IMR-90 (cell line): ENCODE measurements at regions not wholly inside any gene's neighbourhood (a gene's known extent, or its start where the extent isn't known, plus 50 kb on each side); places are given as distances from the start of the nearest gene placed in this dataset.

Experiments
- ATAC-seq: fragments of 200-7000 bp; cut with Tn5 transposase; 2 replicates; pipeline ENCODE4 v1.9.1; 2020; ENCODE audit warnings: low read depth, mild to moderate bottlenecking, moderate library complexity
- BruUV-seq: library from RNA; stranded (reverse); fragments of 400-500 nt; replicated peaks from 2 replicates; lab custom pipeline; 2021; lab: Mats Ljungman, UMichigan
- CTCF ChIA-PET: fragments of 300-600 bp; formaldehyde crosslinking; extraction: SDS; loops from one replicate; lab custom pipeline; 2021; ENCODE audit warnings: antibody characterized with exemption; lab: Yijun Ruan, JAX
- POLR2A ChIA-PET: fragments of 300-600 bp; sonication (Branson Sonifier 250); formaldehyde crosslinking; loops from one replicate; lab custom pipeline; 2022; ENCODE audit warnings: antibody characterized with exemption; ENCODE audit not compliant: unreplicated experiment; lab: Charles Lee
- DNase-seq: peaks from one replicate; pipeline ENCODE4 v3.0.0; 2013
- H2AFZ ChIP-seq: replicated peaks from 2 replicates; pipeline ENCODE3; 2013; ENCODE audit warnings: low read length, mild to moderate bottlenecking; ENCODE audit not compliant: poor library complexity
- H2AK5ac ChIP-seq: 2 replicates; pipeline ENCODE4 v1.6.1; 2013; ENCODE audit warnings: low read depth, low read length, inconsistent platforms
- H2AK9ac ChIP-seq: replicated peaks from 2 replicates; pipeline ENCODE3; 2013; ENCODE audit warnings: mild to moderate bottlenecking, low read depth, low read length, moderate library complexity; ENCODE audit not compliant: poor library complexity
- H2BK120ac ChIP-seq: 2 replicates; pipeline ENCODE4 v1.6.1; 2013; ENCODE audit warnings: low read depth, low read length, inconsistent platforms
- H2BK15ac ChIP-seq: 3 replicates; pipeline ENCODE4 v1.6.1; 2013; ENCODE audit warnings: low read depth, low read length, inconsistent platforms
- H2BK20ac ChIP-seq: 2 replicates; pipeline ENCODE4 v1.6.1; 2013; ENCODE audit warnings: low read depth, mild to moderate bottlenecking, inconsistent platforms, low read length, moderate library complexity
- H2BK5ac ChIP-seq: 2 replicates; pipeline ENCODE4 v1.6.1; 2013; ENCODE audit warnings: mild to moderate bottlenecking, low read depth, low read length, inconsistent platforms; ENCODE audit not compliant: poor library complexity, severe bottlenecking
- H3K14ac ChIP-seq: replicated peaks from 2 replicates; pipeline ENCODE4 v1.6.1; 2013; ENCODE audit warnings: low read depth, low read length, inconsistent platforms
- H3K18ac ChIP-seq: 2 replicates; pipeline ENCODE4 v1.6.1; 2013; ENCODE audit warnings: low read depth, low read length, control low read depth
- H3K23ac ChIP-seq: 2 replicates; pipeline ENCODE4 v1.6.1; 2013; ENCODE audit warnings: low read depth, low read length, inconsistent platforms
- H3K27ac ChIP-seq: 2 replicates; pipeline ENCODE4 v1.5.1; 2013; ENCODE audit warnings: mild to moderate bottlenecking, control low read depth, low read length; ENCODE audit not compliant: insufficient read depth
- H3K27me3 ChIP-seq: 2 replicates; pipeline ENCODE4 v1.6.1; 2013; ENCODE audit warnings: low read length; ENCODE audit not compliant: control insufficient read depth, insufficient read depth
- H3K36me3 ChIP-seq: 2 replicates; pipeline ENCODE4 v1.6.1; 2013; ENCODE audit warnings: low read length, mixed read lengths; ENCODE audit not compliant: control insufficient read depth, insufficient read depth
- H3K4ac ChIP-seq: 2 replicates; pipeline ENCODE4 v1.6.1; 2013; ENCODE audit warnings: low read depth, low read length, inconsistent platforms
- H3K4me1 ChIP-seq: 2 replicates; pipeline ENCODE4 v1.6.1; 2013; ENCODE audit warnings: low read length, mixed read lengths; ENCODE audit not compliant: control insufficient read depth, insufficient read depth
- H3K4me2 ChIP-seq: 2 replicates; pipeline ENCODE4 v1.6.1; 2013; ENCODE audit warnings: low read depth, mild to moderate bottlenecking, control low read depth, low read length, moderate library complexity
- H3K4me3 ChIP-seq: 2 replicates; pipeline ENCODE4 v1.5.1; 2013; ENCODE audit warnings: low read depth, mild to moderate bottlenecking, control low read depth, low read length, moderate library complexity; ENCODE audit not compliant: insufficient read depth
- H3K56ac ChIP-seq: 2 replicates; pipeline ENCODE4 v1.6.1; 2013; ENCODE audit warnings: low read length, inconsistent platforms; ENCODE audit not compliant: insufficient read depth; ENCODE audit errors: extremely low read depth
- H3K79me1 ChIP-seq, 2 experiments: 2 replicates each; pipeline ENCODE4 v1.6.1; 2013; ENCODE audit warnings: low read length in 2 of 2, inconsistent platforms in 1 of 2, low read depth in 1 of 2
- H3K9ac ChIP-seq: 2 replicates; pipeline ENCODE4 v1.6.1; 2013; ENCODE audit warnings: low read depth, low read length, control low read depth
- H3K9me1 ChIP-seq: 2 replicates; pipeline ENCODE4 v1.6.1; 2013; ENCODE audit warnings: low read length, inconsistent platforms; ENCODE audit not compliant: insufficient read depth
- H3K9me3 ChIP-seq: 2 replicates; pipeline ENCODE4 v1.6.1; 2013; ENCODE audit warnings: low read length; ENCODE audit not compliant: control insufficient read depth, insufficient read depth
- H4K20me1 ChIP-seq: 2 replicates; pipeline ENCODE4 v1.6.1; 2013; ENCODE audit warnings: low read length, inconsistent platforms; ENCODE audit not compliant: insufficient read depth
- H4K5ac ChIP-seq: 2 replicates; pipeline ENCODE4 v1.6.1; 2013; ENCODE audit warnings: mild to moderate bottlenecking, low read depth, low read length, control low read depth
- H4K8ac ChIP-seq, 2 experiments: 2 replicates each; pipeline ENCODE4 v1.6.1; 2013; ENCODE audit warnings: low read depth in 2 of 2, low read length in 2 of 2, control low read depth in 1 of 2, inconsistent platforms in 1 of 2
- H4K91ac ChIP-seq: 2 replicates; pipeline ENCODE4 v1.6.1; 2013; ENCODE audit warnings: low read depth, low read length, inconsistent platforms; ENCODE audit not compliant: insufficient read depth
- BHLHE40 ChIP-seq: fragments of 150-350 bp; IDR thresholded peaks from 2 replicates; pipeline ENCODE4 v1.6.1; 2016; ENCODE audit warnings: mild to moderate bottlenecking, low read depth, low read length
- FOS ChIP-seq: fragments of 150-350 bp; IDR thresholded peaks from 2 replicates; pipeline ENCODE4 v1.6.1; 2016; ENCODE audit warnings: low read depth, low read length
- MXI1 ChIP-seq: IDR thresholded peaks from 2 replicates; pipeline ENCODE4 v1.6.1; 2012; ENCODE audit warnings: low read depth, mild to moderate bottlenecking, low read length, moderate library complexity, borderline replicate concordance
- RAD21 ChIP-seq: IDR thresholded peaks from 2 replicates; pipeline ENCODE4 v1.6.1; 2012; ENCODE audit warnings: low read length, improper control_type of control experiment
- RFX5 ChIP-seq: IDR thresholded peaks from 2 replicates; pipeline ENCODE4 v1.8.0; 2012; ENCODE audit warnings: low read depth, mild to moderate bottlenecking, low read length, moderate library complexity
- SMC3 ChIP-seq: fragments of 150-350 bp; IDR thresholded peaks from 2 replicates; pipeline ENCODE4 v1.6.1; 2016; ENCODE audit warnings: low read depth, mild to moderate bottlenecking, antibody characterized with exemption, low read length, moderate library complexity
- WGBS, 2 experiments: methylation state at CpG; one replicate each; pipeline versions ENCODE4 v1.1.5 to v1.1.7; 2013; ENCODE audit warnings: missing lambda C conversion rate in 2 of 2; ENCODE audit not compliant: insufficient read length in 1 of 2; ENCODE audit errors: extremely low coverage in 2 of 2; 5-methylcytosine and 5-hydroxymethylcytosine counted together
- dilution Hi-C: fragments of 300-500 bp; cut with HindIII; formaldehyde crosslinking; loops from one replicate; pipeline ENCODE4 v1.14.3; 2018; ENCODE audit warnings: low sequenced_read_pairs; ENCODE audit not compliant: unreplicated experiment
- in situ Hi-C: fragments of 300-500 bp; cut with MboI; formaldehyde crosslinking; loops from 3 replicates; pipeline ENCODE4 v1.14.3; 2019; ENCODE audit warnings: low sequenced_read_pairs, inconsistent platforms, mixed read lengths
- intact Hi-C: fragments of 100-400 bp; cut with micrococcal nuclease; formaldehyde crosslinking; loops from 2 replicates; pipeline ENCODE4 v1.10.0; 2022

DNA sequence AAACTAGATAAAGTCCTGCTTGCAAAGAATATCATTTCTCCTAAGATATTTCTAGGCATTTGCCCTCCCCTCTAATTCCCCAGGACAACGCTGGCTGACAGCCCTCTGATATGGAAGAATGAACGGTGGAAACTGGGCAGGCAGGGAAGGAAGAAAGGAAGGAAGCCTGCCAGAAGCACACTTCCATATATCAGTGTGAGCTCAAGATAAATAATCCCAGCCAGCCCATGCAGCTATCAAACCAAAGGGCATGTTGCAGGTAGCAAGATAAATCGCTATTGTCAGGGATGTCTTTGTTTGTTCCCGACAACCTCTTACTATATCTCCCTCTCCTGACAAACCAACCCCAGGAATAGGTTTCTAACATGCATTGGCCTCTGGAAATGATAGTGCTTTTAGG, 412.8 kb downstream of the HNRNPD start:
- in situ Hi-C loops = no loop called here
- intact Hi-C loops = no loop called here
- Histone ChIP-seq H3K56ac (no peak overlapping the region), H3K27ac (no peak overlapping the region), H4K8ac (no peak overlapping the region), H2AK5ac (no peak overlapping the region), H2AFZ (no peak overlapping the region), H3K4me3 (no peak overlapping the region), H3K18ac (no peak overlapping the region), H3K4me2 (no peak overlapping the region), H3K9me1 (no peaks in the 10 kb centered on the region), H3K79me1 (no peaks in the 10 kb centered on the region), H4K5ac (no peak overlapping the region), H3K36me3 (no peaks in the 10 kb centered on the region), H3K14ac (no peak overlapping the region), H3K4me1 (no peaks in the 10 kb centered on the region), H3K9ac (no peak overlapping the region), H2BK20ac (no peak overlapping the region), H4K91ac (no peak overlapping the region), H3K4ac (no peak overlapping the region), H3K9me3 (no peaks in the 10 kb centered on the region), H2BK5ac (no peak overlapping the region), H3K23ac (no peak overlapping the region), H4K20me1 (no peaks in the 10 kb centered on the region), H3K27me3 (no peaks in the 10 kb centered on the region), H2BK120ac (no peak overlapping the region), H2BK15ac (no peak overlapping the region), H2AK9ac (no peak overlapping the region)
- no TSS peak for BruUV-seq
- TF ChIP-seq MXI1 (no peak), FOS (no peak), RAD21 (no peak), RFX5 (no peak), BHLHE40 (no peak), SMC3 (no peak)
- dilution Hi-C loops = no loop called here
- ChIA-PET POLR2A (no interaction called here), CTCF (no interaction called here)
- WGBS, 2 experiments = no CpG with 5 or more reads among the region's 4 CpGs
- ATAC-seq (no peak), DNase-seq (no peak)
